ENCODE measurements at regions not wholly inside any gene's neighbourhood (a gene's known extent, or its start where the extent isn't known, plus 50 kb on each side); places are given as distances from the start of the nearest gene placed in this dataset.

GRCh38 chr2:8462899-8463648 lies 218.8 kb upstream of the ID2 start:
- no peak for FAIRE-seq
- H3K4me3 ChIP-seq = no peak overlapping the region
- TF ChIP-seq MYBL2 (IDR thresholded peaks at IDR 0.05; ENCODE audit: low read depth) (no peak), MYBL2 (CRISPR knock-in tag; IDR thresholded peaks at IDR 0.05; ENCODE audit: borderline replicate concordance) (no peak), ZSCAN32 (CRISPR knock-in tag; IDR thresholded peaks at IDR 0.05) (no peak), ZNF780A (CRISPR knock-in tag; IDR thresholded peaks at IDR 0.05) (no peak), ELF1 (tag; IDR thresholded peaks at IDR 0.05) (no peak), ZBTB7A (IDR thresholded peaks at IDR 0.05; ENCODE audit: borderline replicate concordance, control insufficient read depth, low read depth, low read length) (no peak), AFF1 (IDR thresholded peaks at IDR 0.05; ENCODE audit: low read depth in 1 of 2, partially characterized antibody in 2 of 2) (no peak), ZBTB12 (CRISPR knock-in tag; IDR thresholded peaks at IDR 0.05) (no peak), POLR2AphosphoS5 (IDR thresholded peaks at IDR 0.05; ENCODE audit: control insufficient read depth, insufficient read depth, low read depth, low read length) (no peak), ZNF583 (CRISPR knock-in tag; IDR thresholded peaks at IDR 0.05) (no peak), TEAD4 (IDR thresholded peaks at IDR 0.05; ENCODE audit: low read length) (no peak), TEAD4 (CRISPR knock-in tag; IDR thresholded peaks at IDR 0.05; ENCODE audit: borderline replicate concordance) (no peak), FOXA1 (IDR thresholded peaks at IDR 0.05; ENCODE audit: borderline replicate concordance) (no peak), ZNF134 (CRISPR knock-in tag; conservative IDR thresholded peaks at IDR 0.05) (no peak), RBM39 (optimal IDR thresholded peaks at IDR 0.05; ENCODE audit: low read depth, low read length) (no peak), ZNF589 (CRISPR knock-in tag; IDR thresholded peaks at IDR 0.05; ENCODE audit: low read depth) (no peak), POLR2AphosphoS2 (IDR thresholded peaks at IDR 0.05; ENCODE audit: low read length) (no peak)
- TF ChIP-seq, protein P1, sequence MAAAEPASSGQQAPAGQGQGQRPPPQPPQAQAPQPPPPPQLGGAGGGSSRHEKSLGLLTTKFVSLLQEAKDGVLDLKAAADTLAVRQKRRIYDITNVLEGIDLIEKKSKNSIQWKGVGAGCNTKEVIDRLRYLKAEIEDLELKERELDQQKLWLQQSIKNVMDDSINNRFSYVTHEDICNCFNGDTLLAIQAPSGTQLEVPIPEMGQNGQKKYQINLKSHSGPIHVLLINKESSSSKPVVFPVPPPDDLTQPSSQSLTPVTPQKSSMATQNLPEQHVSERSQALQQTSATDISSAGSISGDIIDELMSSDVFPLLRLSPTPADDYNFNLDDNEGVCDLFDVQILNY (CRISPR knock-in tag; IDR thresholded peaks at IDR 0.05) = no peak

More at GRCh38 chr2:8462899-8463648, 218.8 kb upstream of the ID2 start:
- peaks cover 29 to 52% of the 10 kb centered on the region in 2 experiments; a peak in 4 of 5 replicates for H3K27me3 ChIP-seq (ENCODE audit: control insufficient read depth in 2 of 2, insufficient read depth in 2 of 2, low read length in 2 of 2)
- H3K9me1 ChIP-seq (ENCODE audit: control insufficient read depth, insufficient read depth, low read length) = no peaks in the 10 kb centered on the region
- no peaks in the 10 kb centered on the region; the same call in 1 of the 2 replicates for H4K20me1 ChIP-seq (replicated peaks; ENCODE audit: control insufficient read depth, insufficient read depth, low read length)
- intact Hi-C loops (cut with micrococcal nuclease) = no loop called here
- BruUV-seq (replicated peaks) = no TSS peak
- 4% methylated on average over 15 of the region's 18 CpGs for WGBS (ENCODE audit: insufficient coverage, low coverage, missing lambda C conversion rate)
- no peak overlapping the region for H3K9ac ChIP-seq (ENCODE audit: insufficient read depth in 1 of 2, low read depth in 2 of 2, low read length in 2 of 2)
- H3K9me3 ChIP-seq (replicated peaks; ENCODE audit: control insufficient read depth, insufficient read depth, low read depth, low read length) = no peaks in the 10 kb centered on the region
- H3K36me3 ChIP-seq (ENCODE audit: control insufficient read depth, insufficient read depth, low read length) = no peaks in the 10 kb centered on the region
- no peaks in the 10 kb centered on the region for H3K4me1 ChIP-seq (replicated peaks in 1 of 2; ENCODE audit: control insufficient read depth in 2 of 2, insufficient read depth in 2 of 2, low read length in 2 of 2)
- H3K79me2 ChIP-seq (ENCODE audit: control insufficient read depth, insufficient read depth, low read length) = no peaks in the 10 kb centered on the region
- CTCF ChIA-PET (ENCODE audit: low intra/inter-chr PET ratio) = no interaction called here
- DNase-seq (ENCODE audit: extremely low read depth in 1 of 4, low spot score in 3 of 4) (no peak), ATAC-seq (no peak)
- POLR2A ChIA-PET = no interaction called here
- H2AFZ ChIP-seq (ENCODE audit: low read depth, low read length) = no peak overlapping the region
- in situ Hi-C loops (cut with MboI) = no loop called here
- H3K27ac ChIP-seq (ENCODE audit: extremely low read depth, low read depth, low read length) = no peak overlapping the region
- H3K4me2 ChIP-seq (ENCODE audit: insufficient read depth, low read length) = no peak overlapping the region

Measured in K562 (cell line).